Muscle of leg (tissue), 3 donors: ENCODE measurements at regions not wholly inside any gene's neighbourhood (a gene's known extent, or its start where the extent isn't known, plus 50 kb on each side); places are given as distances from the start of the nearest gene placed in this dataset.
"Not testable (repeated sequence)": the region's sequence is repeated elsewhere in the genome, so short reads cannot be mapped to it uniquely, and the experiment has no call there.

Experiments
- DNase-seq: peaks from one replicate; pipeline ENCODE4 v3.0.0; 2013
- H3K27ac ChIP-seq: one replicate; pipeline ENCODE4 v1.5.1; 2013; ENCODE audit warnings: mild to moderate bottlenecking, low read length, control low read depth
- H3K27me3 ChIP-seq: one replicate; pipeline ENCODE4 v1.6.1; 2013; ENCODE audit warnings: low read length; ENCODE audit not compliant: control insufficient read depth, insufficient read depth
- H3K36me3 ChIP-seq: one replicate; pipeline ENCODE4 v1.6.1; 2013; ENCODE audit warnings: low read length; ENCODE audit not compliant: control insufficient read depth, insufficient read depth
- H3K4me1 ChIP-seq: one replicate; pipeline ENCODE4 v1.6.1; 2013; ENCODE audit warnings: low read length; ENCODE audit not compliant: control insufficient read depth, insufficient read depth
- H3K4me3 ChIP-seq: one replicate; pipeline ENCODE4 v1.5.1; 2013; ENCODE audit warnings: low read length, control low read depth
- H3K9me3 ChIP-seq: replicated peaks from 2 replicates; pipeline ENCODE4 v1.6.1; 2013; ENCODE audit warnings: low read depth, low read length; ENCODE audit not compliant: control insufficient read depth
- WGBS: methylation state at CpG from one replicate; pipeline ENCODE4 v1.1.5; 2013; ENCODE audit warnings: missing lambda C conversion rate; ENCODE audit not compliant: insufficient coverage; 5-methylcytosine and 5-hydroxymethylcytosine counted together

- not testable (repeated sequence) for H3K4me3 ChIP-seq, H3K9me3 ChIP-seq, H3K36me3 ChIP-seq, H3K27ac ChIP-seq, DNase-seq, H3K4me1 ChIP-seq, H3K27me3 ChIP-seq
- 71% methylated on average over 1 of the region's 3 CpGs for WGBS
Observed at GRCh38 chr3:124066543-124066942, 74.6 kb upstream of the ROPN1 start.

- not testable (repeated sequence) for H3K36me3 ChIP-seq, H3K27ac ChIP-seq, H3K27me3 ChIP-seq, H3K4me3 ChIP-seq, H3K9me3 ChIP-seq, DNase-seq, H3K4me1 ChIP-seq
- no CpG with 5 or more reads among the region's 2 CpGs for WGBS
Observed at GRCh38 chr3:124069706-124070105, 77.8 kb upstream of the ROPN1 start.

DNA sequence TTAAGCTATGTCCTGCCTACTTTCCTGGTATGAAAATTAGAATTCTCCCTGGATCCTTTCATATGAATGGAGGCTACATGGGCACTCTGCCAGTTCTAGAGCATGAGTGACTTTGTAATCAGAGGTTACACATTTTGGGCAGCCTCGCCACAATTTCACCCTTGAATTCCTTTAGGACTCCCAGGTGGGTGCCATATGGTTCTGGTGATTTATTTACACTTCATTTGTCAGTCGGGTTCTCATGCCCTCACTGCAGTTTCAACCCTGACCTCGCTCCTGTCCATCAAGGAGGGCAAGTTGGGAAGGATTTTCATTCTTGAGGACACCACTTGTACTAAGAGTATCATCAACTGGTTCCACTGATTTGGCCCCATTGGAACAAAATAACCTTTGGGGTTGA lies 83.2 kb upstream of the ROPN1 start:
- not testable (repeated sequence) for H3K27me3 ChIP-seq, H3K9me3 ChIP-seq, H3K27ac ChIP-seq, H3K4me3 ChIP-seq, H3K4me1 ChIP-seq, H3K36me3 ChIP-seq, DNase-seq
- 80% methylated on average over 1 of the region's 3 CpGs for WGBS

DNA sequence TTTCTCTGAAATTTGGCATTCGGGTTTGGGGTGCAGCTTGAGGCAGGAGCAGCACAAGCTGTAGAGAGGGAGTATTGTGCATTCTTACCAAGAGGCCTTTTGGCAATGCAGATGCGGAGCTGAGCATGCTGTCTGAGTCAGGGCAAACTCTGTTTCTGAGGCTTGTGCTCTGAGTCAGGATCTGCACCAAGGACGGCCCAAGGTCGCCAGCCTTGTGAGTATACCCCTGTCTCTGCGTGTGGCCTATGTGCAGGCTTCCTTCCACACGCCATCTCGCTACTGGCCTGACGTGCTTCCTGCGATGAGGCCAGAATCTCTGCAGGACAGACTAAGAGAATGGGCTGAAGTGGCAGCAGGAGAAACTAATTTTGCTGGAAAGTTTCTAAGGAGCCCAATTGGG lies 83.8 kb upstream of the ROPN1 start:
- H3K9me3 ChIP-seq: no peaks in the 10 kb centered on the region
- no peaks in the 10 kb centered on the region for H3K36me3 ChIP-seq
- 82% methylated on average over 8 of the region's 9 CpGs for WGBS
- H3K27me3 ChIP-seq: no peaks in the 10 kb centered on the region
- H3K27ac ChIP-seq: no peak overlapping the region
- H3K4me3 ChIP-seq: no peak overlapping the region
- DNase-seq: no peak
- H3K4me1 ChIP-seq: no peaks in the 10 kb centered on the region

DNA sequence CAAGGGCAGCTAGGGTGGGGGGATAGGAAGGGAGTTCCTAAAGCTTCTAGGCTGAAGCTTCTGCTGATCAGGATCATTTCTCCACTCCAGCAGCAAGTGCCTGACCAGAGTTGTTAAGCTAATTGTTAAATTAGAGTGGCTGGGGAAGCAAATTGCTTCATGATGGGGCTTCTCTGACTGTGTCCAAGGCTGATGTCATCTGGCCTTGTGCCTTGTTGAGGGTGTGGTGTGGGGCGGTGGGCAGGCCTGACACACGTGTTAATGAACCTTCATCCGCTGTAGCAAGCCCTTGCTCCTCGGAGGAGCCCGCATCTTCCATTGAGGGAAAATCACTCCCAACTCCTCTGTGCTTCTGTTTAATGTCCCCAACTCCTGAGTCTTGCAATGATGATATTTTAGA lies 84.3 kb upstream of the ROPN1 start:
- WGBS: no CpG with 5 or more reads among the region's 5 CpGs
- H3K9me3 ChIP-seq: no peaks in the 10 kb centered on the region
- no peaks in the 10 kb centered on the region for H3K4me1 ChIP-seq
- H3K36me3 ChIP-seq: no peaks in the 10 kb centered on the region
- DNase-seq: no peak
- no peak overlapping the region for H3K27ac ChIP-seq
- H3K4me3 ChIP-seq: no peak overlapping the region
- no peaks in the 10 kb centered on the region for H3K27me3 ChIP-seq

GRCh38 chr3:124078953-124079911 lies 87.3 kb upstream of the ROPN1 start:
- Histone ChIP-seq H3K9me3 (no peaks in the 10 kb centered on the region), H3K27me3 (no peaks in the 10 kb centered on the region), H3K27ac (no peak overlapping the region), H3K4me3 (no peak overlapping the region), H3K36me3 (no peaks in the 10 kb centered on the region), H3K4me1 (peaks cover 8% of the 10 kb centered on the region)
- DNase-seq: peak; percentile 54
- 50% methylated on average over 2 of the region's 4 CpGs for WGBS

- Histone ChIP-seq H3K9me3 (no peaks in the 10 kb centered on the region), H3K36me3 (no peaks in the 10 kb centered on the region), H3K27me3 (no peaks in the 10 kb centered on the region), H3K4me3 (no peak overlapping the region), H3K4me1 (peaks cover 8% of the 10 kb centered on the region), H3K27ac (no peak overlapping the region)
- no peak for DNase-seq
- no CpG with 5 or more reads among the region's 2 CpGs for WGBS
Observed at GRCh38 chr3:124079912-124080276, 88.0 kb upstream of the ROPN1 start.

GRCh38 chr3:124082343-124082742 lies 90.4 kb upstream of the ROPN1 start:
- H3K4me1 ChIP-seq: peaks cover 8% of the 10 kb centered on the region

DNA sequence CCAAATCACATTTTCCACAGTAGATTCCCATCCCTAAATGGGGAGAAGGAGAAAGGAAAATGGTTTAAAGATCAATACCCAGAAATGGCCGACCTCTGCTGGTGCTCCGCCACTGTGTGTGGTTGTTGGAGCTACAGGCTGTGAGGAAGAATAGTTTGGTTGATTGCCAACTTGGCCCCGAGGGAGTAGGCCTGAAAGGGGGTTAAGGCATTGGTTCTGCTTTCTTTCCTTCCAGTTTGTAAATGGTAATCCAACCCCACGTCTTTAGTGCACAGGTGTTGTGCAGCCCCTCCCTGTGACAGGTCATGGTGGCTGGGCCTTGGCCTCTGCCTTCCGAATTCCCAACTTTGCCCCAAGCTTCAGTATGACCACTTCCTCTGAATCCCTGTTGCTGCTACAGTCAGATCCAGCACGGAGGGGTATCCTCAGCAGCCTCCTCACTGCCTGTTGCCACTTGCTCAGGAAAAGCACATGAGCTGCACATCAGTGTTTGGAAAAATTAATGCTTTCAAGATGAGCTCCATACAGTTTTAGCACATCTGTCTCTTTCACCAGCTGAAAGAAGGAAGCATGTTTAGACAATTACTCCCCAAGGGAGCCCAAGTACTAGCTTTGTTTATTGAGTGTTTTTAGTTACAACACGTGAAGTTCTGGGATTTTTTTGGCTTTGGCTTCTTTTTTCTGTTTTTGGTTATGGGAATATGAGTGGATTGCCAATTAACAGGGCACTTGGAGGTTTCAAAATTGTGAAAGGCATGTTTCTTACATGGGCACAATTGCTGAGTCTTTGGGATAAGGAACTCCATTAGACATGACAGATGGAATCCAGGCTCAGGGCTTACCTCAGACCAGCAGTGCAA lies 92.3 kb upstream of the ROPN1 start:
- WGBS: 27% methylated on average over 5 of the region's 7 CpGs
- peak; percentile 95 for DNase-seq
- H3K27ac ChIP-seq: peak overlapping the region; percentile 43
- H3K4me1 ChIP-seq: peaks cover 8% of the 10 kb centered on the region
- no peaks in the 10 kb centered on the region for H3K9me3 ChIP-seq
- no peaks in the 10 kb centered on the region for H3K36me3 ChIP-seq
- no peaks in the 10 kb centered on the region for H3K27me3 ChIP-seq
- no peak overlapping the region for H3K4me3 ChIP-seq

More at GRCh38 chr3:124082343-124082742, 90.4 kb upstream of the ROPN1 start:
- Histone ChIP-seq H3K36me3 (no peaks in the 10 kb centered on the region), H3K27ac (no peak overlapping the region), H3K27me3 (no peaks in the 10 kb centered on the region), H3K4me3 (no peak overlapping the region), H3K9me3 (no peaks in the 10 kb centered on the region)
- WGBS: no CpG with 5 or more reads among the region's 2 CpGs
- DNase-seq: no peak

- Histone ChIP-seq H3K4me3 (no peak overlapping the region), H3K9me3 (no peaks in the 10 kb centered on the region), H3K4me1 (peaks cover 5% of the 10 kb centered on the region), H3K27ac (no peak overlapping the region), H3K27me3 (no peaks in the 10 kb centered on the region), H3K36me3 (no peaks in the 10 kb centered on the region)
- DNase-seq: no peak
- WGBS: no CpG with 5 or more reads among the region's 2 CpGs
Observed at GRCh38 chr3:124088801-124089200, 96.9 kb upstream of the ROPN1 start.
